HG03108 (cell line): ENCODE measurements at regions not wholly inside any gene's neighbourhood (a gene's known extent, or its start where the extent isn't known, plus 50 kb on each side); places are given as distances from the start of the nearest gene placed in this dataset.
"Not testable (repeated sequence)": the region's sequence is repeated elsewhere in the genome, so short reads cannot be mapped to it uniquely, and the experiment has no call there.

Experiments used
- ATAC-seq: cut with Tn5 transposase; IDR thresholded peaks from one replicate; pipeline ENCODE4 v1.9.1; 2021; ENCODE audit warnings: moderate library complexity; ENCODE audit not compliant: unreplicated experiment

DNA sequence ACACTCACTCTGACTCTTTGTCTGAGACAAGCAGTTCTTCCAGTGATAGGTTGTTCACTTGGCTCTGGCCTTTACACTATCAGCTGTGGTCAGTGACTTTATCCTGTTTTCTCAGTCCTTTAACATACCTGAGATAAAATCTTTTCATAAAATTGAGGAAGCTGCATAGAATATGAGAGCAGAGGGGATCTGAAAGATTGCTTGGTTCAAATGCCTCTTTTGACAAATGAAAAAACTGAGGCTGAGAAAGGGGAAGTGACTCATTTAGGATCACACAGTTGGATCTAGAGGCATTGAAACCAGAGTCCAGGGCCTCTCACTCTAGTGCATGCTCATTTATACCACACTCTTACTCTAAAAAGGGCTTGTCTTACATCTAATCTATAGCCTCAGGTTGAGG is 277.0 kb upstream of the TBX18 start:
- ATAC-seq = no peak

DNA sequence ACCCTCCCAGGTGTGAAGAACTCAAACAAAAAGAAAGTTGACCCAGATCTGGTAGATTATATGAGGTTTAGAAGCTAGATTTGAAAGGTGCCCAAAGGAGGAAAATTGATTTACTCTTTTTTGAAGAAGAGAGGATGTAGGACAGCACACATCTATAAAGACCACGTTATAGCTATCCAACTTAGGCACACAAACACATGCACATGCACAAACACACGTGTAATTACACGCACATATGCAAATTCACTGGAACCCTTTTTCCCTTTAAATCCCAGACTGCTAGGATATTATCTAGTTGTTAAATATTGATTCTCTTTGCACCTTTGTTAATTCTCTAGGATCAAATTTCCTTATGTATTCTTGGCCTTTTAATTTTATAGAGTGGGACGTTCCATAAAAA is 272.8 kb upstream of the TBX18 start:
- ATAC-seq = no peak

DNA sequence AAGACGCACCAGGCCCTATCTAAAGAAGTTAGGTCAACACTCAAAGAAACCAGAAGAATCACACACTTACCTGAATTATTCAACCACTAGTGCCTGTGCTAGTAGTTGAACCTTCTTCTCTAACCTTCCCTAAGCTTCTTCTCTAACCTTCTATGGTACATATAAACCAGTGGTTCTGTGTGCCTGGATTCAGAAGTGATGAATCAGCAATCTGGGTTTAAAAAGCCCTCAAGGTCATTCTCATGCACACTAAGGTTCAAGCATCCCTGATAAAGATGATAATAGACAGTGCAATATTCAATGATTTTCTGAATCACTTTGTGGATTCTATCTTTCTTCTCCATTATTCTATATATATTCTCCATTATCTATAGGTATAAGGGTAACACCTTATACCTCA is 271.4 kb upstream of the TBX18 start:
- ATAC-seq = no peak

DNA sequence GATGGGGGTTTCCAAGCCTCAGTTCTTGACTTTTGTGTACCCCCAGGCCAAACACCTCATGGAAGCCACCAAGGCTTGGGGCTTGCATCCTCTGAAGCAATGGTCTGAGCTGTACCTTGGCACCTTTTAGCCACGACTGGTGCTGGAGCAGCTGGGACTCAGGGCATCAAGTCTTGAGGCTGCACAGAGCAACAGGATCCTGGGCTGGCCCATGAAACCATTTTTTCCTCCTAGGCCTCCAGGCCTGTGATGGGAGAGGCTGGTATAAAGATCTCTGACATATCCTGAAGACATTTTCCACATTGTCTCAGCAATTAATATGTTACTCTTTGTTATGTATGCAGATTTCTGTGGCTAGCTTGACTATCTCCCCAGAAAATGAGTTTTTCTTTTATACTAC is 269.1 kb upstream of the TBX18 start:
- ATAC-seq = no peak

DNA sequence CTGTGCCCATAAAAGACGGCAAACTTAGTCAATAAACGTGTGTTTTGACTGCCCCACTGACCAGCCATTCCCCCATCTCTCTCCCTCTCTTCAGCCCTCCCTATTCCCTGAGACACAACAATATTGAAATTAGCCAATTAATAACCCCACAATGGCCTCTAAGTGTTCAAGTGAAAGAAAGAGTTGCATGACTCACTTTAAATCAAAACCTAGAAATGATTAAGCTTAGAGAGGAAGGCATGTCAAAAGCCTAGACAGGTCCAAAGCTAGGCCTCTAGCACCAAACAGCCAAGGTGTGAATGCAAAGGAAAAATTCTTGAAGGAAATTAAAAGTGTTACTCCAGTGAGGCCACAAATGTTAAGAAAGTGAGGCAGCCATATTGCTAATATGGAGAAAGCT is 261.6 kb upstream of the TBX18 start:
- ATAC-seq = no peak

DNA sequence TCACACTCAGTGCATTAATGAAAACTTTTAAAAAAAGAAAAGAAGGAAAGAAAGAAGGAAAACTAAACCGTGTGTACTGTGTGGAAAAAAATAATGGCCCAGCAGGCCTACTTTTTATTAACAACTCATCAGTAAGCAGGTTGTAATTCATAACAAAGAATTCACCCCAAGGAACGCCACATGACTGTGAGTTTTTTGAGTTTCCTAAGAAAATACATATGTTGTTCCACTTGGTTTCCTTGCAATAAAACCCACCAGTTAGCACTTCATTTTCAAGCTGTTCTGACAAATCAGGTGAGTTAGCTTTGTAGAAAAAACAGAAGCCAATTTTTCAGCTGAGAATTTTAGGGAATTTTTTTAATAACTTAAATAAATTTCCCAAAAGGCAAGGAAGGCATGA is 259.3 kb upstream of the TBX18 start:
- ATAC-seq = no peak

DNA sequence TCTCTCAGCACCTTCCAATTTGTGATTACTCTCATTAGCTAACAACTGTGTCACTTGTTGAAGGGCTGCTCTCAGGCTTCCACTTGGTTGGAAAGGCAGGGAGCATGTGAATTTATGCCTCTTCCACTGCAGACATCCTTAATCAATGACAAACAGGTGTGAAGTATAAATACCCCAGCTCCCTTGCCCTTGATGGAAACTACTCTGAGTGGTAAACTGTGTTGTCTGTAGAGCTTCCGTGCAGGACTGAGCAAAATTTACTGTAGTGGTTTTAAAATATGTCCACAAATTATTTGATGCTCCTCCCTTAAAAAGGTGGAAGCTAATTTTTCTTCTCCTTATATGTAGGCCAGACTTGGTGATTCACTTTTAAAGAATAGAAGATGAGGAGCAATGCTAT is 253.0 kb upstream of the TBX18 start:
- no peak for ATAC-seq

DNA sequence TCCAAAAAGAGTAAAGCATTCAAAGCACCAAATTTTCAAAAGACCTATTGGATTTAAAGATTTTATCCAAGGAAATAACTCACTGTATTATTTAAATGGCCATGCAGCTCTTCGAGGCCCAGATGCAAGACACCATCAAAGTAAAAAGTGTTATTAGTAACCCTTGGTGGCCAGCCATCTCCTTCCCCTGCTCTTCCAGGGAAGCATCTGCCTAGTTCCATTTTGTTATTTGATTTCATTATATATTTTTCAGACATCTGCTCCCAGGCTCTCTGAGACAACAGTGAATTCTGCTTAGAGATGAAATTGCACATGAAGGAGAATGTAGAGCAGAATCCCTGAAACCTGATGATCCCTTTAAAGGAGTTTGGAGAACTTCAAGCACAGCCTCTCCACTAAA is 252.3 kb upstream of the TBX18 start:
- ATAC-seq = no peak

DNA sequence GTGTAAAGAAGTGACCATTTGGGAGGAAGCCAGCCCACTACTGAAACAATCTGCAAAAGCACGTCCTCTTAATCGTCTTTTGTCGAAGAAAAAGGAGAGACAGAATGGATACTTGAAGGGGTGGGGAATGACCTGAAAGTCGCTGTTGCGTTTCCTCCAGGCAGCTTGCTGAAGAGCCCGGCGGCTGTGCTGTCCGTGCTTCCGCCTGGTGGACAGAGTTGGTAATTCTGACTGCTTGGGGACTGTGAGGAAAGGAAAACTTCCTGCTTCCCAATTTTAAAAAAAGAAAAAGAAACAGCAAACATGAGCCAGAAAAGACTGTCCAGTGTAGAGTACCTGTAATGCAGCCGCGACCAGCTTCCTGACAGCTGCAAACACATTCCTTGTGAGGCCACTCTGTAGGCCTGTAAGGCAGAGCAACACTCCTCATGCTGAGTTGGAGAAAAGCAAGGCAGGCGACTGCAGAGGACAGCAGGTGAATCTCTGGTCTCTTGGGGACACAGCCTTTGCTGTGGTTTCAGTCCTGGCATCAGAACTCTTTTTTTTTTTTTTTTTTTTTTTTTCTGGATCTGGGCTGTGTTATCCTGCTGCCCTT is 251.1 kb upstream of the TBX18 start:
- no peak for ATAC-seq

DNA sequence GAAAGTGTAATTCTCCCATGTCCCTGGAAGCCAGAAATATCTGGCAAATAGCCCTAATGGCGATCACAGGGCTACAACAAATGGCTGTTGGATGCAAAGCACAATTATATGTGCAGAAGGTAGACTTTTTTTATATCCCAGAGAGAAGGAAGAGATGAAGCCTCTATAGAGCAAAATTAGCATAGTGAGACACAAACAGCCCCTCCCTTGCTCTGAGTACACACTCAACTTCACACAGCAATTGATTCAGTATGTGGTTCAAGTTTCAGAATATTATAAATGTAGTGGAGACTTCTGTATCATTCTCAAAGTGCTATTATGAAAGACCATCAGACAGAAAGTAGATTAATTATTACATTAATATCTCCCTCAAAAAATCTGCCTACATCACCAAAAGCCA is 246.5 kb upstream of the TBX18 start:
- ATAC-seq = no peak

DNA sequence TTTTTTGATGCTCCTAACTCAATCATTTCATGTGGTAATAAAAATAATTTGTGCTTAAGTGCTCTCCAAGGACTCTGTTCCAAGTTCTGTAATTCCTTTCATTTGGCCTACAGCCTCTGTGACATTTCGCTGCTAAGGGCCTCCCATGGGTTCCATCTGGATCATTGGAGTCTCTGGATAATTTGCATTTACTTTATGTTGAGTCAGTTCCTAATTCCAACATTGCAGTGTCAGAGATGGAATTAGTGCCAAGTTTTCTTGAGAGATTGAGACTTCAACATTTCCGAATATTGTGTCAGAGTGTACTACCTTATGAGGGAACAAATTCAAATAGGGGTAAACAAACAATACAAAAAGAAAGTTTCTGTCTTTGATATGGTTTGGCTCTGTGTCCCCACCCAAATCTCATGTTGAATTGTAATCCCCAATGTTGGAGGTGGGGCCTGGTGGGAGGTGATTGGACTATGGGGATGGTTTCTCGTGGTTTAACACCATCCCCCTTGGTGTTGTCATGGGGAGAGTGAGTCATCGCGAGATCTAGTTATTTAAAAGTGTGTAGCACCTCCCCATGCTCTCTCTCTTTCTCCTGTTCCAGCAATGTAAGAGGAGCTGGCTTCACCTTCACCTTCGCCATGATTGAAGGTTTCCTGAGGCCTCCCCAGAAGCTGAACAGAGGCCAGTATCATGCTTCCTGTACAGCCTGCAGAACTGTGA is 244.1 kb upstream of the TBX18 start:
- no peak for ATAC-seq

DNA sequence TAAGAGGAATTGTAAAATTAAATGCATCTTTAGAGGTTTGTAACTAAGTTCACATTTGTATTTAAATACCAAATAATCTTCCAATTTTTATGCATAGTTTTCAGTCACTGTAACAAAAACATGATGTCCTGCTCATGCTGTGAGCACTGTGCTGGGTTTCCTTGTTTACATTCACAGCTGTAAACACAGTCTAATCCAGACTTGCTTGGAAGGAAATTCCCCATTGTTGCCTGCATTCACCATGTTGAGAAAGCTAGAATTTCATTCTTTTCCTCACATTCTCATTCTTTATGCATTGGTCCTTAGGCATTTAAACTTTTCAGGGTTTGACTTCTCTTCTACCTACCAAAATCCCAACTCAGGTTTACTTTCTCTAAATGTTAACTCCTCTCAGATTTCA is 242.0 kb upstream of the TBX18 start:
- no peak for ATAC-seq

DNA sequence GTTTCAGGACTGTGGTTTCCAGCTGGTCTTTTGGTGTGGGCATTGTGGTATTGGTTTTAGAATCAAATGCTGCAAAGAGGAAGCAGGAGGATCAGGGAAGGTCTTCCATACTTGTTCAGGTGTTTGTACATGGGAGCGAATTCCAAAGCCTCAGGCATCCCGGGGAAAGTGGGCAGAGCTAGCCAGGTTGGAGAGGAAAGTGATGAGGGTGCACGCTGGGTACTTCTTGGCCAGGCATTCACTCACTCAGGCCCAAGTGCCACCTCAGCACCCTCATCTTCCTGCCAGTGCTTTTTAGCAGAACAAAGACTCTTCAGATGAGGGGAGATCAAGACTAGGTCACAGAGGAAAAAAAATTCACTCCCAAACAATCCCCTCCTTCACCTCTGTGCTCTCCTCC is 241.1 kb upstream of the TBX18 start:
- no peak for ATAC-seq

DNA sequence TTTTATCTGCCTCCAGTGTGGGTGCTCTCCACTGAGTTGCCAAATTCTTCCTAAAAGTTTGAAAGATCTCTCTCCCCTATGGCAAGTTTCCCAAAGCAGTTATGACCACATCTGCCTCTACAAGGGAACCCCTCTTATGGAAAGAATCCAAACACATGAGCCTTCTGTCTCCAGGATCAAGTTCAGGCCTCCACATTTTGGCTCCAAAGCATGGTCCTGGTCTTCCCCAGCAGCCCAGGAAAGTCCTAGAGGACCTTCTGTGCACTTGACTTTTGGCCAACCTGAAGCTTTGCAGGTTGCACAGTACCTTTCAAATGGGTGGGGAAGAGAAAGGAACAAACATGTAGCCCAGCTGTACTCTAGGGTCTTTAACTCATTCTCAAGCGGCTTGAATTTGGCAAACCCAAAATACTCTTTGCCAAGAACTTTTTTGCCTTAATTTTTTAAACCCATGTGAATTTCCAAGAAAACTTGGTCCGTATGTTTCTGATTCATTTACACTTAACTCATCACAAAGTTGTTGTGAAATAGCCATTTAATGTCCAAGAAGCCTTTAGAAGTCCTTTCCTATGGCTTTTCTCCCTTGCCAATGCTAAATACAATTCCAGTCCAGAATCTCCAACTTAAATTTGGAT is 240.1 kb upstream of the TBX18 start:
- ATAC-seq = no peak

DNA sequence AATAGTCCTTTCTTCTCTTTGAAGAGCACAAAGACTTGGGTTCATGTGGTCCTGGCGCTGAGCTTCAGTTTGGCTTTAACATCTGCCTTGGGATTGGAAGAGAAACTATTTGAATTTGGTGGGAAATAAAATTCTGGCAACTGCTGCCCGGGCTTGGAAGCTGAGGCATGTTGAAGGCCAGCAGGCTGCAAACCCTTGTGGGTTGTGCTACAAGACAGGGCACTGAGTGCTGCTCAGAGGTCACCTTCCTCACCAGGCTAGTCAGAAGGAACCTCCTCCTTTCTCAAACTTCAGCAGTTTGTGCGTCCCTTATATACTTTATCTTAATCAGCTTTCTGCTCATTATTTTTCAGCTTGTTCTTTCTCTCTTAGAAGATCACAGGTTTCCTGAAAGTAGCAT is 238.4 kb upstream of the TBX18 start:
- no peak for ATAC-seq

DNA sequence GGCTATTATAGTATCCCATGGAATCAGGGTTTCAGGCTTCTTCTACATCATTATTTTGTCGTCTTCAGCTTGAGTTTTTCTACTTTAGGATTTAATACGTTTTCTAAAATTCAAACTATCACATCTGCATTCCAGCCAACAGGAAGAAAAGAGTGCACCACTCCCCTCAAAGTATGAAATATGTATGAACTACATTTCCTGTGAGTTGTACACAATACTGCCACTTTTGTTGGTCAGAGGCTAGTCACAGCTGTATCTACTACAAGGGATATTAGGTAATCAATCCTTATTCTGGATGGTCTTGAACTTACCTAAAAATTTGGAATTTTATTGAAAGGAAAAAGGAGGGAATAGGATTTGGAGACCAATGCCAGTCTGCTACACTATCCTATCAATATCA is 235.6 kb upstream of the TBX18 start:
- no peak for ATAC-seq

DNA sequence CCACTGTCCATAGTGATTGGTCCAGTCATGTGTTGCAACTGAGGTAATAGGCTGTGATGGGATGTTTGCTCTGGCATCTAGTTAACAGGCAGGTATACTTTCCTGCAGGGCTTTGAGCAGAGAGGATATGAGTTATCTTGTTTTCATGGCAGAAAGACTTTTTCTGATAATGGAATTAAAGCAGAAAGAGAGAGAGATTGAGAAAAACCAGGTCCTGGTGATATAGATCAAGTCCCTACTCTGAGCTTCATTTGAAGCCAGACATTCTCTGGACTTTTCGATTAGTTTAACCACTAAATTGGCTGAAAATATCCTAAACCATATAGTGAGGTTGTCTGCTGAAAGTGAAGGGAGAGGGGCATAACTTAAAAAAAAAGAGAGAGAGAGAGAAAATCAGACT is 233.8 kb upstream of the TBX18 start:
- no peak for ATAC-seq

DNA sequence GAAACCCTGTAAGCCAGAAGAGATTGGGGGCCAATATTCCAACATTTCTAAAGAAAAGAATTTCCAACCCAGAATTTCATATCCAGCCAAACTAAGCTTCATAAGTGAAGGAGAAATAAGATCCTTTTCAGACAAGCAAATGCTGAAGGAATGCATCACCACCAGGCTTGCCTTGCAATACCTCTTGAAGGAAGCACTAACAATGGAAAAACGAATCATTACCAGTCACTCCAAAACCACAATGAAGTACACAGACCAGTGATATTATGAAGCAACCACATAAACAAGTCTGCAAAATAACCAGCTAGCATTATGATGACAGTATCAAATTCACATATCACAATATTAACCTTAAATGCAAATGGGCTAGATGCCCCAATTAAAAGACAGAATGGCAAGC is 224.4 kb upstream of the TBX18 start:
- ATAC-seq = not testable (repeated sequence)

DNA sequence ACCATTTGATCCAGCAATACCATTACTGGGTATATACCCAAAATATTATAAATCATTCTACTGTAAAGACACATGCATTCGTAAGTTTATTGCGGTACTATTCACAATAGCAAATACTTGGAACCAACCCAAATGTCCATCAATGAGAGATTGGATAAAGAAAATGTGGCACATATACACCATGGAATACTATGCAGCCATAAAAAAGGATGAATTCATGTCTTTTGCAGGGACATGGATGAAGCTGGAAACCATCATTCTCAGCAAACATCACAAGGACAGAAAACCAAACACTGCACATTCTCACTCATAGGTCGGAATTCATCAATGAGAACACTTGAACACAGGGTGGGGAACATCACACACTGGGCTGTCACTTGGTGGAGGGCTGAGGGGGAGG is 221.1 kb upstream of the TBX18 start:
- ATAC-seq = not testable (repeated sequence)

DNA sequence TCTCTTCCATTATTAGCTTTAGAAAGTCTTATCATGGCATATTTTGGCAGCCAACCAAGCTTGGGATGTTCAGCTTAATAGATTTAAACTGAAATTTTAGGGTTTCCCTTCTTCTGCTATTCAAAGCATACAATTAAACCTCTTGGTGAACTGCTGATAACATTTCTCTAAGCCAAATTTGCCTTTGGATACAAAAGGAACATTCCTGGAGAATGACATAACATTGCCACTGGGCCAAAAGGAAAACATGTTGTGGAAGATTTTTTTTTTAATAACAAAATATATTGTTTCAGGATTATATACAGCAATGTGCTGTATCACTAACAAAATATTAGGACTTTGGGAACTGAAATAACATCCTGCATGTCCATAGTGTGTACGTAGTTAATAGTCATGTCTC is 215.1 kb upstream of the TBX18 start:
- no peak for ATAC-seq

DNA sequence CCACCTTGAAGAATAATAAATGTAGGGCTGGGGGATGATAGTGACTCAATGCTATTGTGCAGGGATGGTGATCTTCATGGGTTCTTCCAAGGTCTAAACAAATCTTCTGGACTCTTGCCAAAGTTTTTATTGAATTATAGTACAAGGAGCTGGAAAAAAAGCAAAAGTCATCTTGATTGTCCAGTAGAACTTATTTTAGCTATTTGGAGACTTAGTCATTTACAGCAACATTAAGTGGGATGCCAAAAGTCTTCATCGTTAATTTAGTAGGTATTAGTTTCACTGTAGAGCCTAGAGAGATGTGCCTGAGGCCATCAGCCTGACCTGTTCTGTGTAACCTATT is 212.9 kb upstream of the TBX18 start:
- ATAC-seq = no peak

DNA sequence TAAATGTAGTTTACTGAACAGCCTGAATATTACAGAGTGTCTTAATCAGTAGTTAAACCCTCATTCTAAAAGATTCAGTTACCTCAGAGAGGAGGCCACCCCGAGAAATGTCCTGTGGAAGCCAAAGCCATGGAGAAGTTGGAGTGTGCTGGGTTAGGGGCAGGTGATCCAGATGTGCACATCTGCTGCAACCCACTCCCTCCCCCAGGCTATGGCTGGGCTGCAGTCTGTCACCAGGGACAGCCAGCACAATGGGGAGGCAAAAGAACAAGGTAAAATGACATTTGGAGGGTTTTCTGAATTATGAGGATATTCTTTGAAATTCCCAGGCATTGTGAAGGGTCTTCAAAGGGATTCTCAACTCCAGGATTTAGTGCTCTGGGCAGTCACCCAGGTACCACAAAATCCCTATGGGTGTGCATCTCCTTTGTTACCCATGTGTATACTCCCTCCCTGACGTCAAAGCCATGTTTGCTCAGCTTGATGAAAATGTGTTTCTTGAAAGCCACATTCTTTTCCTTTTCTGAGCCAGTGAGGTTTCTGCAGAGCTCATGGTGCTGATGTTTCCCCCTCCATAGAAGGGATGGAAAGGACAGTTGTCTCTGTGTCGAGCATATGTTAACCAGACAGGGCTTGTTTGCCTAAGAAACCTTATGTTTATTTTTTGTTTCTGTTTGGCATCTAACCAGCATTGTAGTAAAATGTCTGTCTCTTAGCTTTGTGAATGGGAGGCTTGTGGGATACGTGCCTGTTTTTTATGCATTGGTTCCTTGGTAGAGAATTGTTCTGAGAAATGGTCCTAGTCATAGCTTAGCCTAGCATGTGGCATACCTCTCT is 212.3 kb upstream of the TBX18 start:
- ATAC-seq = no peak
